NCI-H146 treated with DMSO at 0.1 percent for 48 hours (cell line): ENCODE measurements at regions not wholly inside any gene's neighbourhood (a gene's known extent, or its start where the extent isn't known, plus 50 kb on each side); places are given as distances from the start of the nearest gene placed in this dataset.
"Not testable (repeated sequence)": the region's sequence is repeated elsewhere in the genome, so short reads cannot be mapped to it uniquely, and the experiment has no call there.

ENCODE experiments used
- DNase-seq: peaks from one replicate; lab custom pipeline; 2025; ENCODE audit not compliant: unreplicated experiment; lab: John Stamatoyannopoulos, UW

- no peak for DNase-seq
These were observed 1338.8 kb upstream of the SEL1L start for GRCh38 chr14:82872494-82872893.

- DNase-seq: no peak
These were observed 1345.3 kb upstream of the SEL1L start for GRCh38 chr14:82878951-82879350.

GRCh38 chr14:82879949-82880535 is 1346.4 kb upstream of the SEL1L start:
- no peak for DNase-seq

GRCh38 chr14:82886670-82887069 is 1353.0 kb upstream of the SEL1L start:
- DNase-seq: no peak

- DNase-seq: no peak
These were observed 1356.0 kb upstream of the SEL1L start for GRCh38 chr14:82889701-82890100.

- no peak for DNase-seq
These were observed 1362.8 kb upstream of the SEL1L start for GRCh38 chr14:82896476-82896875.

- no peak for DNase-seq
These were observed 1364.0 kb upstream of the SEL1L start for GRCh38 chr14:82897469-82898308.

- DNase-seq: no peak
These were observed 1372.1 kb upstream of the SEL1L start for GRCh38 chr14:82905762-82906161.

DNA sequence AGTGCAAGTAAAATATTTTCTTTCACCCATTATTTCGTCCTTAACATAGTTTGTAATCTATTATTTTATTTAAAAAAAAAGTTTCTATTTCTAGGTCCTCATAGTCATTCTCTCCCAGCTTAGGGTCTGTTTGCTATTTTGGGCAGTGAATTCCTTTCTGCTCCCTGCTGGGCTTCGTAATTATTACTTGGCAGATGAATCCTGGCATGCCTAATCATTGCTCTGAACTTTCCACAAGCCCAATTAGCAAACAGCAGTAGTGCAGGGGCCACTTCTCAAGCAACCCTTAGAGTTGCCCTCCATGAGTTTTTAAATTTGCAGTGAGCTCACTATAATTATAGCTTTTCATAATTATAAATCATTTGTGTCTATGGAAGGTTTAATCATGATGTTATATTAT is 1378.3 kb upstream of the SEL1L start:
- DNase-seq: peak; percentile 19

- no peak for DNase-seq
These were observed 1379.7 kb upstream of the SEL1L start for GRCh38 chr14:82913396-82913795.

DNA sequence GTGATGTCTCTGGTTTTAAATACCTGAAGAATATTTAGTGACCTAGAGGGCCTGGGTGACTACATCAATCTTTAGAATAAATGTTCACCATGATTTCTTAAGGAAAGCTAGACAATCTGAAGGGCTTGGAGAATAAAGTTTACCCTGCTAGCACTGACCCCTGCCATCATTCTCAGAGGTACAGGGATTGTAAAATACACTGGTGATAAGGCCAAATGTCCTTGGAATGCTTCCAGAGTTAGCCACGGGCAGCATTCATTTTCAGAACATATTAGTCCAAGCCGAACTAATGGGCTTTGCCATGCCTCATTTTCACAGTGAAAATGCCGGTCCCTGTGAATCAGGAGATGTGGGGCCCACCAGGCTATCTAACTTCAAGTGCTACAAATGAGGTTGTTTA is 1381.7 kb upstream of the SEL1L start:
- no peak for DNase-seq

- DNase-seq: no peak
These were observed 1402.0 kb upstream of the SEL1L start for GRCh38 chr14:82935691-82936090.

GRCh38 chr14:82951171-82951570 is 1417.5 kb upstream of the SEL1L start:
- no peak for DNase-seq

GRCh38 chr14:82963756-82964155 is 1430.1 kb upstream of the SEL1L start:
- DNase-seq: no peak

DNA sequence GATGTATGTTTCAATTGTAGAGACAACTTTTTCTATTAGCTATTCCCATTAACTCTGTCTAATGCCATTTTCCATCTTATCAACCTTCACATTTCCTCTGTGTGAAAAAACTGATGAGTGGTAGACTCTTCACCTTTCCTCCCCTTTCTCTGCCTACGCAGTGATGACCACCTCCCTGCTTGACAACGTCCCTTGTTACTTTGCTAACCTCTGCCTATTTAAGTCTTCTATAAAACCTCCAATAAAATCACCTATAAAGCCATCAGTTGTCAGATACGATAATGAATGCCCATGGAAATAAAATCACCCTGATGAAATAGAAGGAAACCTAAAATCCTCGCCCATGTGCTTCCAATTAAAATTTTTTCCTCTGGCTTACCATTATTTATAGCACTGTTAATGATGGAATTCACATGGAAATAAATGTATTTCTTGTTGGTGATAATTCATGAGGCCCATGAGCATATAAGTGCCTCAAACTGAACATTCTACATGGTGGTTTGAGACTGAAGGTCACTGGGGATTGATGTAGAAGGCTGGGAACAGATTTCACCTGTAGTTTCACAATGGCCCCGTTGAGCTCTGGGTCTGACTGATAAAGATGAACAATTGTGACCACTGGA is 1454.0 kb upstream of the SEL1L start:
- no peak for DNase-seq

DNA sequence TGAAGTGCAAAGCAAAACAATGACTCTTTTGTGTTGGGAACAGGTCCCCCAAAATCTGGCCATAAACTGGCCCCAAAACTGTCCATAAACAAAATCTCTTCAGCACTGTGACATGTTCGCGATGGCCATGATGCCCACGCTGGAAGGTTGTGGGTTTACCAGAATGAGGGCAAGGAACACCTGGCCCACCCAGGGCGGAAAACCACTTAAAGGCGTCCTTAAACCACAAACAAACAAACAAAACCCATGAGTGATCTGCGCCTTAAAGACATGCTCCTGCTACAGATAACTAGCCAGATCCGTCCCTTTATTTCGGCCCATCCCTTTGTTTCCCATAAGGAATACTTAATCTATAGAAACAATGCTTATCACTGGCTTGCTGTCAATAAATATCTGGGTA is 1460.9 kb upstream of the SEL1L start:
- DNase-seq: not testable (repeated sequence)

DNA sequence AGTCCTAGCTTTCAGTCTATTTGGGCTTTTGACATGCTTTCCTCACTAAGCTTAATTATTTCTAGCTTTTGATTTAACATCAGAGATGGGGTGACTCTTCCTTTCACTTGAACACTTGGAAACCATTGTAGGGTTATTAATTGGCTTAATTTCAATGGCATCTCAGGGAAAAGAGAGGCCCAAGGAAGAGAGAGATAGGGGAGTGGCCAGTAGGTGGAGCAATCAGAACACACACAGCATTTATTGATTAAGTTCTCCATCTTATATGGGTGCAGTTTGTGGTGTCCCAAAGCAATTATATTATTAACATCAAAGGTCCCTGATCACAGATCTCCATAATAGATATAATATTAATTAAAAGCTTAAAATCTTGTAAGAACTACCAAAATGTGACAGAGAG is 1466.1 kb upstream of the SEL1L start:
- no peak for DNase-seq

DNA sequence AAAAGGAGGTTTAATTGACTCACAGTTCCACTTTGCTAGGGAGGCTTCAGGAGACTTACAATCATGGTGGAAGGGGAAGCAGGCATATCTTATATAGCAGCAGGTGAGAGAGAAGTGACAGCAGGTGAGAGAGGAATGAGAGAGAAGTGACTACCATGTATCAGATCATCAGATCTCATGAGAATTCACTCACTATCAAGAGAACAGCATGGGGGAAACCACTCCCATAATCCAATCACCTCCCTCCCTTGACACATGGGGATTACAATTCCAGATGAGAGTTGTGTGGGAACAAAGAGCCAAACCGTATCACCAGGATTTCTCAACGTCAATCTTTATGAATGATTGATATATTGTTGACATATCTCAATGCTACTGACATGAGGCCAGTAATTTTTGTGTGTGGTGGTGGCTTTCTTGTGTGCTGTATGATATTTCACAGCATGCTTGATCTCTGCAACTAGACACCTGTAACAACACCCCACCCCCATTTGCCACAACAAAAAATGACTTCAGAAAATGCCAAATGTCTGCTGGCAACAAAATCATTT is 1470.9 kb upstream of the SEL1L start:
- no peak for DNase-seq

- DNase-seq: no peak
These were observed 1472.5 kb upstream of the SEL1L start for GRCh38 chr14:83006121-83006670.

DNA sequence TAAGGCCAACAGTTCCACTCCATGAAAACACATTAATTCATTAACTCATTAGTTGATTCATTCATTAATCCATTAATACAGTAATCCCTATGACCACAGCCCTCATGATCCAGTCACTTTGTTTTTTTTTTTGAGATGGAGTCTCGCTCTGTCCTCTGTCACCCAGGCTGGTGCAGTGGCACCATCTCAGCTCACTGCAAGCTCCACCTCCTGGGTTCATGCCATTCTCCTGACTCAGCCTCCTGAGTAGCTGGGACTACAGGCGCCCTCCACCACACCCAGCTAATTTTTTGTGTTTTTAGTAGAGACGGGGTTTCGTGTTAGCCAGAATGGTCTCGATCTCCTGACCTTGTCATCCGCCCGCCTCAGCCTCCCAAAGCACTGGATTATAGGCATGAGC is 1473.4 kb upstream of the SEL1L start:
- not testable (repeated sequence) for DNase-seq

- DNase-seq: no peak
These were observed 1474.1 kb upstream of the SEL1L start for GRCh38 chr14:83007641-83008225.
